ENCODE measurements at regions not wholly inside any gene's neighbourhood (a gene's known extent, or its start where the extent isn't known, plus 50 kb on each side); places are given as distances from the start of the nearest gene placed in this dataset.

DNA sequence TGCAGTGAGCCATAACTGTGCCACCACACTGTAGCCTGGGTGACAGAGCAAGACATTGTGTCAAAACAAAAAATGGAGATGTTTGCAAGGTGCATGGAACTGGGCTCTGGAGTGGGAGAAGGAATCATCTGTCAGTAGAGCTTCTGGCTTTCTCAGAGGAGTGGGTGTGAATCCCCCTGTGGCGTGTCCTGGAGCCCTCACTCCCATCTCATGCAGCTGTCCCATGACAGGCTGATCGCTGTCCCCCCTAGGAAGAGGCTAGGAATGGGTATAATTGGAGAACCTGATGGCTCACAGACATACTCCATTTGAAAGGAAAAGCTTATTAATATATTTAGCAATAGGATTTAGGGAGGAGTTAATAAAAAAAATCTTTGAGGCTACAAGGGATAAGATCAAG lies 125.8 kb upstream of the EPB41L3 start:
- DNase-seq (ENCODE audit: low read depth), result no peak
- TF ChIP-seq, protein P1, sequence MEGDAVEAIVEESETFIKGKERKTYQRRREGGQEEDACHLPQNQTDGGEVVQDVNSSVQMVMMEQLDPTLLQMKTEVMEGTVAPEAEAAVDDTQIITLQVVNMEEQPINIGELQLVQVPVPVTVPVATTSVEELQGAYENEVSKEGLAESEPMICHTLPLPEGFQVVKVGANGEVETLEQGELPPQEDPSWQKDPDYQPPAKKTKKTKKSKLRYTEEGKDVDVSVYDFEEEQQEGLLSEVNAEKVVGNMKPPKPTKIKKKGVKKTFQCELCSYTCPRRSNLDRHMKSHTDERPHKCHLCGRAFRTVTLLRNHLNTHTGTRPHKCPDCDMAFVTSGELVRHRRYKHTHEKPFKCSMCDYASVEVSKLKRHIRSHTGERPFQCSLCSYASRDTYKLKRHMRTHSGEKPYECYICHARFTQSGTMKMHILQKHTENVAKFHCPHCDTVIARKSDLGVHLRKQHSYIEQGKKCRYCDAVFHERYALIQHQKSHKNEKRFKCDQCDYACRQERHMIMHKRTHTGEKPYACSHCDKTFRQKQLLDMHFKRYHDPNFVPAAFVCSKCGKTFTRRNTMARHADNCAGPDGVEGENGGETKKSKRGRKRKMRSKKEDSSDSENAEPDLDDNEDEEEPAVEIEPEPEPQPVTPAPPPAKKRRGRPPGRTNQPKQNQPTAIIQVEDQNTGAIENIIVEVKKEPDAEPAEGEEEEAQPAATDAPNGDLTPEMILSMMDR (conservative IDR thresholded peaks at IDR 0.05; ENCODE audit: low read depth, low read length), result no peak
- H3K4me3 ChIP-seq (ENCODE audit: low read length), result no peak overlapping the region

DNA sequence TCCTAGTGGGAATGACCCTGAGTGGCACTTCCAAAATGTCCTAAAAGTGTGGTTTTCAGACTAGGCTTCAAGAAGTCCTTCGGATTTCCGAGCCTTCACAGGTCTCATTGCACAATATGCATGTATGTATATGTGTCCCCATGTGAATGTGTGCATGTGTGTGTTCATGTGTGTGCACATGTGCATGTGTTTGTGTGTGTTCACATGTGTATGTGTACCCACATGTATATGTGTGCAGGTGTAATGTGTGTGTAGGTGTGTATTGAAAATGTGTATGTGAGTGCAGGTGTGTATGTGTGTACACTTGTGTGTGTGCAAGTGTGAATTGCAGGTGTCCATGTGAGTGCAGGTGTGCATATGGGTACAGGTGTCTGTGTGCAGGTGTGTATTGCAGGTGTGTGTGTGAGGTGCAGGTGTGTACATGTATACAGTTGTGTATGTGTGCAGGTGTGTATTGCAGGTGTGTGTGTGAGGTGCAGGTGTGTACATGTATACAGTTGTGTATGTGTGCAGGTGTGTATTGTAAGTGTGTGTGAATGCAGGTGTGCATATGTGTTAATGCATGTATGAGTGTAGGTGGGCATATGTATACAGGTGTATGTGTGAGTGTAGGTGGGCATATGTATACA lies 124.4 kb upstream of the EPB41L3 start:
- no peak overlapping the region for H3K4me3 ChIP-seq (ENCODE audit: low read length)
- no peak for DNase-seq (ENCODE audit: low read depth)
- TF ChIP-seq, protein P1 (conservative IDR thresholded peaks at IDR 0.05; ENCODE audit: low read depth, low read length), result no peak

DNA sequence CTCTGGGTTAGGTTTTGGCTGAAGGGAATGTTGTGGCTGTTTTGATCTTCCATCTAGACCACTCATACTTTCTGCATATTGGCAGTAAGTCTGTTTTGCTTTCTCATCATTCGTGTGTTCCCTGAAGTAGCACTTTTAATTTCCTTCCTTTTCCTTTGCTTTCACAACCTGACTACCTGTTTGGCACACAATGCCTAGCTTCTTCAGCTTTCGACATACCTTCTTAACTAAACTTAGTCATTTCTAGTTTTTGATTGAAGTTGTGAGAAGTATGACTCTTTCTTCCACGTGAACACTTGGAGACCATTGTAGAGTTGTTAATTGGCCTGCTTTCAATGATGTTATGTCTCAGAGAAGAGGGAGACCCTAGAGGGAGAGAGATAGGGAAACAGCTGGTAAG lies 123.6 kb upstream of the EPB41L3 start:
- no peak for DNase-seq (ENCODE audit: low read depth)
- no peak overlapping the region for H3K4me3 ChIP-seq (ENCODE audit: low read length)
- TF ChIP-seq, protein P1 (conservative IDR thresholded peaks at IDR 0.05; ENCODE audit: low read depth, low read length), result no peak

DNA sequence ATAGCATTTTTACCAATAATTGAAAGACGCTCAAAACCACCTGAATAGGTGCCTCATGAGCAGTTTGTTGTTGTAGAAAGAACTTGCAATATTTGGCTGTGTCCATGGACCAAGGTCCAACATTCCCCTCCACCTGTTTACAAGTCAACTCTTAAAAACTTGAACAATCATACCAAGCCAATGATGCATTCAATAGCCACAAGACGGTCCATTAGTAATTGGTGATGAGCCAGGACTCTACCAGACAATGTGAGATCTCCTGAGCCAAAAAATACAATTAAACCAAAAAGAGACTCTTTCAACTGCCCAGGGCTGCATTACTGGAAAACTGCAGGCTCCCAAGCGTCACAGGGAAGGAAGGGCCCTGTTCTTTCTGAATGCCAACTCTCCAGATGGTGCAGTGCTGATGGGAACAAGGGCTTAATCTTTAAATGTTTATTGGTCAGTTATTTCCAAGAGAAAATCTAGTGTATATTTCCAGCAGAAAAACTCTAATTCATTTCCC lies 118.8 kb upstream of the EPB41L3 start:
- TF ChIP-seq, protein P1 (conservative IDR thresholded peaks at IDR 0.05; ENCODE audit: low read depth, low read length), result no peak
- no peak for DNase-seq (ENCODE audit: low read depth)
- H3K4me3 ChIP-seq (ENCODE audit: low read length), result no peak overlapping the region

DNA sequence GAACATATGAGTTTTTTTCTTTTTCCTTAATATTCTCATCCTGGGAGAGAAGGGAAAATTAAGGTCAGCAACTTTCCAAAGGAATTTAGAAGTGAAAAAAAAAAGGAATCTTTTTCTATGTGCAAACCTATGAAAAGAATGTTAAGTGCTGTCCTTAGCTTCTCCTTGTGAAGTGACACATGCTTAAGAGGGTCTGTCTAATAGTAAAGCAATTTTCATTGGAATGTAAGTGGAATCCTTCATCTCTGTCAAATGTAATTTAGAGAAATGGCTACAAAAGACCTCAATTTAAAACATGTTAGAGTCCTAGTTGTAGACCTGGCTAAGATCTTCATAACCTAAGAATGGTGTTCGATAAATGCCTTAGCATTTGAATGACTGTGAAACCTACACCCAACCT lies 117.4 kb upstream of the EPB41L3 start:
- no peak overlapping the region for H3K4me3 ChIP-seq (ENCODE audit: low read length)
- TF ChIP-seq, protein P1 (conservative IDR thresholded peaks at IDR 0.05; ENCODE audit: low read depth, low read length), result no peak
- DNase-seq (ENCODE audit: low read depth), result no peak

DNA sequence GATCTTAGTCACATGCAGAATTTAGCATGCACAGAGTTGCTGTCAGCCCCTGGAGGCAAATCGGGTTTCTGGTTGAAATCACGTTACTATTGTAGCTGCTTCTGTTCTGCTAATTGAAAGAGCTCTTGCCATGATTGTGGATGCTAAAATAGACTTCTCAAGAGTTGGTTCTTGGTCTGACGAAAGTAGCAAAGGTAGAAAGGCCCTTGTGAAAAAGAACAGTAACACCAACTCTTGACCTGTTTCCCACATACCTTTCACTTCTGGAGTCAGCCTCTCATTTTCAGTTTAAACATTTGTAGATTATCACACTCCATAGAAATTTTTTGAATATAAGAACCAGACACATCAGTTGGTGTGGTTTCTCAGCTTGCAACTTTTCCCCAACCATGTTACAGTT lies 110.0 kb upstream of the EPB41L3 start:
- TF ChIP-seq, protein P1 (conservative IDR thresholded peaks at IDR 0.05; ENCODE audit: low read depth, low read length), result no peak
- DNase-seq (ENCODE audit: low read depth), result no peak
- no peak overlapping the region for H3K4me3 ChIP-seq (ENCODE audit: low read length)

DNA sequence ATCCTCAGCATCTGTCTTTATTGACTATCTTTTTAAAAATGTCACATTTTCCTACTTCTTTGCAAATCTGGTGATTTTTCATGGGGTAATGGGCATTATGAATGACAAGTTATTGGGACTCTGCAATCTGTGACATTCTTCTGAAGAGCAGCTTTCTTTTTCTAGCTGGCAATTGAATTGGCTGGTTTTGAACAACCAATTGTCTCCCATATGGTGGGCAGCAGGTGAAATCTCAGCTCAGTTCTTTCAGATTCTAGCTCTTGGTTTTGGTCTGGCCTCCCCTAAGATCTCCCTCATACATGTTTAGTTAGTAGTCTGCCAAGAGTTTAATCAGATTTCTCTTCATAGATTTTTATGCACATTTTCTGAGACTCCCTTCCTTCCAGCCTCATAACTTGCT lies 107.9 kb upstream of the EPB41L3 start:
- TF ChIP-seq, protein P1 (conservative IDR thresholded peaks at IDR 0.05; ENCODE audit: low read depth, low read length), result no peak
- H3K4me3 ChIP-seq (ENCODE audit: low read length), result no peak overlapping the region
- no peak for DNase-seq (ENCODE audit: low read depth)
